ENCODE measurements at regions not wholly inside any gene's neighbourhood (a gene's known extent, or its start where the extent isn't known, plus 50 kb on each side); places are given as distances from the start of the nearest gene placed in this dataset.

GRCh38 chr13:112133499-112134390, 66.8 kb downstream of the SOX1 start:
- Histone ChIP-seq H3K27ac (ENCODE audit: low read depth in 1 of 2, low read length in 2 of 2) (no peak overlapping the region), H3K4me3 (ENCODE audit: low read length in 2 of 2) (no peak overlapping the region), H3K27me3 (ENCODE audit: control insufficient read depth in 1 of 2, insufficient read depth in 2 of 2, low read length in 1 of 2) (no peaks in the 10 kb centered on the region), H3K4me1 (ENCODE audit: control insufficient read depth in 1 of 2, insufficient read depth in 2 of 2, low read length in 2 of 2) (no peaks in the 10 kb centered on the region), H3K9me3 (ENCODE audit: control insufficient read depth, low read length) (no peaks in the 10 kb centered on the region), H3K36me3 (ENCODE audit: control insufficient read depth in 1 of 2, insufficient read depth in 2 of 2, low read length in 1 of 2) (no peaks in the 10 kb centered on the region)
- ATAC-seq (ENCODE audit: low FRiP score) (no peak), DNase-seq (no peak)
- intact Hi-C loops (cut with DNase I), result no loop called here
- 74 to 82% methylated on average over 26 of the region's 26 CpGs for WGBS, 2 donors

GRCh38 chr13:112134391-112135075, 67.6 kb downstream of the SOX1 start:
- Histone ChIP-seq H3K27ac (ENCODE audit: low read depth in 1 of 2, low read length in 2 of 2) (no peak overlapping the region), H3K27me3 (ENCODE audit: control insufficient read depth in 1 of 2, insufficient read depth in 2 of 2, low read length in 1 of 2) (no peaks in the 10 kb centered on the region), H3K36me3 (ENCODE audit: control insufficient read depth in 1 of 2, insufficient read depth in 2 of 2, low read length in 1 of 2) (no peaks in the 10 kb centered on the region), H3K4me1 (ENCODE audit: control insufficient read depth in 1 of 2, insufficient read depth in 2 of 2, low read length in 2 of 2) (no peaks in the 10 kb centered on the region), H3K9me3 (ENCODE audit: control insufficient read depth, low read length) (no peaks in the 10 kb centered on the region), H3K4me3 (ENCODE audit: low read length in 2 of 2) (no peak overlapping the region)
- intact Hi-C loops (cut with DNase I), result no loop called here
- no peak for ATAC-seq (ENCODE audit: low FRiP score)
- DNase-seq, result no peak
- 82% methylated on average over 17 of the region's 17 CpGs for WGBS, 2 donors

GRCh38 chr13:112136095-112136494, 69.1 kb downstream of the SOX1 start:
- WGBS, 2 donors, result 86 to 89% methylated on average over 7 of the region's 7 CpGs
- no peak for ATAC-seq (ENCODE audit: low FRiP score)
- no peaks in the 10 kb centered on the region for H3K27me3 ChIP-seq (ENCODE audit: control insufficient read depth in 1 of 2, insufficient read depth in 2 of 2, low read length in 1 of 2)
- H3K4me1 ChIP-seq (ENCODE audit: control insufficient read depth in 1 of 2, insufficient read depth in 2 of 2, low read length in 2 of 2), result no peaks in the 10 kb centered on the region
- H3K27ac ChIP-seq (ENCODE audit: low read depth in 1 of 2, low read length in 2 of 2), result no peak overlapping the region
- H3K4me3 ChIP-seq (ENCODE audit: low read length in 2 of 2), result no peak overlapping the region
- H3K9me3 ChIP-seq (ENCODE audit: control insufficient read depth, low read length), result no peaks in the 10 kb centered on the region
- intact Hi-C loops (cut with DNase I), result no loop called here
- no peak for DNase-seq
- H3K36me3 ChIP-seq (ENCODE audit: control insufficient read depth in 1 of 2, insufficient read depth in 2 of 2, low read length in 1 of 2), result no peaks in the 10 kb centered on the region

GRCh38 chr13:112137144-112137543, 70.2 kb downstream of the SOX1 start:
- no peaks in the 10 kb centered on the region for H3K9me3 ChIP-seq (ENCODE audit: control insufficient read depth, low read length)
- WGBS, 2 donors, result 77 to 80% methylated on average over 6 of the region's 6 CpGs
- DNase-seq (no peak), ATAC-seq (ENCODE audit: low FRiP score) (no peak)
- intact Hi-C loops (cut with DNase I), result no loop called here
- no peak overlapping the region for H3K27ac ChIP-seq (ENCODE audit: low read depth in 1 of 2, low read length in 2 of 2)
- no peak overlapping the region for H3K4me3 ChIP-seq (ENCODE audit: low read length in 2 of 2)
- no peaks in the 10 kb centered on the region for H3K27me3 ChIP-seq (ENCODE audit: control insufficient read depth in 1 of 2, insufficient read depth in 2 of 2, low read length in 1 of 2)
- no peaks in the 10 kb centered on the region for H3K36me3 ChIP-seq (ENCODE audit: control insufficient read depth in 1 of 2, insufficient read depth in 2 of 2, low read length in 1 of 2)
- H3K4me1 ChIP-seq (ENCODE audit: control insufficient read depth in 1 of 2, insufficient read depth in 2 of 2, low read length in 2 of 2), result no peaks in the 10 kb centered on the region

- Histone ChIP-seq H3K4me1 (ENCODE audit: control insufficient read depth in 1 of 2, insufficient read depth in 2 of 2, low read length in 2 of 2) (no peaks in the 10 kb centered on the region), H3K9me3 (ENCODE audit: control insufficient read depth, low read length) (no peaks in the 10 kb centered on the region), H3K27me3 (ENCODE audit: control insufficient read depth in 1 of 2, insufficient read depth in 2 of 2, low read length in 1 of 2) (no peaks in the 10 kb centered on the region), H3K36me3 (ENCODE audit: control insufficient read depth in 1 of 2, insufficient read depth in 2 of 2, low read length in 1 of 2) (no peaks in the 10 kb centered on the region), H3K27ac (ENCODE audit: low read depth in 1 of 2, low read length in 2 of 2) (no peak overlapping the region), H3K4me3 (ENCODE audit: low read length in 2 of 2) (no peak overlapping the region)
- ATAC-seq (ENCODE audit: low FRiP score) (no peak), DNase-seq (no peak)
- intact Hi-C loops (cut with DNase I), result no loop called here
- 56 to 69% methylated on average over 7 of the region's 7 CpGs for WGBS, 2 donors
Observed at GRCh38 chr13:112140366-112140765, 73.4 kb downstream of the SOX1 start.

- no peaks in the 10 kb centered on the region for H3K4me1 ChIP-seq (ENCODE audit: control insufficient read depth in 1 of 2, insufficient read depth in 2 of 2, low read length in 2 of 2)
- 83 to 84% methylated on average over 11 of the region's 11 CpGs for WGBS, 2 donors
- no peak for DNase-seq
- no peaks in the 10 kb centered on the region for H3K9me3 ChIP-seq (ENCODE audit: control insufficient read depth, low read length)
- H3K27me3 ChIP-seq (ENCODE audit: control insufficient read depth in 1 of 2, insufficient read depth in 2 of 2, low read length in 1 of 2), result no peaks in the 10 kb centered on the region
- H3K4me3 ChIP-seq (ENCODE audit: low read length in 2 of 2), result no peak overlapping the region
- no peaks in the 10 kb centered on the region for H3K36me3 ChIP-seq (ENCODE audit: control insufficient read depth in 1 of 2, insufficient read depth in 2 of 2, low read length in 1 of 2)
- no peak for ATAC-seq (ENCODE audit: low FRiP score)
- intact Hi-C loops (cut with DNase I), result no loop called here
- H3K27ac ChIP-seq (ENCODE audit: low read depth in 1 of 2, low read length in 2 of 2), result no peak overlapping the region
Observed at GRCh38 chr13:112141643-112142400, 74.9 kb downstream of the SOX1 start.

GRCh38 chr13:112142401-112142930, 75.5 kb downstream of the SOX1 start:
- ATAC-seq (ENCODE audit: low FRiP score) (no peak), DNase-seq (no peak)
- Histone ChIP-seq H3K9me3 (ENCODE audit: control insufficient read depth, low read length) (no peaks in the 10 kb centered on the region), H3K27me3 (ENCODE audit: control insufficient read depth in 1 of 2, insufficient read depth in 2 of 2, low read length in 1 of 2) (no peaks in the 10 kb centered on the region), H3K4me1 (ENCODE audit: control insufficient read depth in 1 of 2, insufficient read depth in 2 of 2, low read length in 2 of 2) (no peaks in the 10 kb centered on the region), H3K27ac (ENCODE audit: low read depth in 1 of 2, low read length in 2 of 2) (no peak overlapping the region), H3K4me3 (ENCODE audit: low read length in 2 of 2) (no peak overlapping the region), H3K36me3 (ENCODE audit: control insufficient read depth in 1 of 2, insufficient read depth in 2 of 2, low read length in 1 of 2) (no peaks in the 10 kb centered on the region)
- 78 to 79% methylated on average over 13 of the region's 13 CpGs for WGBS, 2 donors
- intact Hi-C loops (cut with DNase I), result no loop called here

- 80 to 85% methylated on average over 15 of the region's 15 CpGs for WGBS, 2 donors
- no peak for DNase-seq
- intact Hi-C loops (cut with DNase I), result no loop called here
- H3K4me3 ChIP-seq (ENCODE audit: low read length in 2 of 2), result no peak overlapping the region
- no peaks in the 10 kb centered on the region for H3K36me3 ChIP-seq (ENCODE audit: control insufficient read depth in 1 of 2, insufficient read depth in 2 of 2, low read length in 1 of 2)
- no peak overlapping the region for H3K27ac ChIP-seq (ENCODE audit: low read depth in 1 of 2, low read length in 2 of 2)
- H3K27me3 ChIP-seq (ENCODE audit: control insufficient read depth in 1 of 2, insufficient read depth in 2 of 2, low read length in 1 of 2), result no peaks in the 10 kb centered on the region
- no peaks in the 10 kb centered on the region for H3K9me3 ChIP-seq (ENCODE audit: control insufficient read depth, low read length)
- H3K4me1 ChIP-seq (ENCODE audit: control insufficient read depth in 1 of 2, insufficient read depth in 2 of 2, low read length in 2 of 2), result no peaks in the 10 kb centered on the region
- peak; percentile 10 for ATAC-seq (ENCODE audit: low FRiP score)
Observed at GRCh38 chr13:112143046-112143752, 76.2 kb downstream of the SOX1 start.
